Activated CD4-positive, CD25-positive, alpha-beta regulatory T cell treated with anti-CD3 and anti-CD28 coated beads, Interleukin-2, amount 50 U/mL, for 24 hours (primary cell): ENCODE measurements at regions not wholly inside any gene's neighbourhood (a gene's known extent, or its start where the extent isn't known, plus 50 kb on each side); places are given as distances from the start of the nearest gene placed in this dataset.

Experiments used
- ATAC-seq, 2 donors: fragments of 150-1000 bp; cut with Tn5 transposase; one replicate each; pipeline ENCODE4 v1.10.0; 2021; ENCODE audit warnings: mild to moderate bottlenecking in 1 of 2, moderate library complexity in 1 of 2

GRCh38 chr9:23598994-23599393 is 227.0 kb downstream of the ELAVL2 start:
- no peak for ATAC-seq

- no peak for ATAC-seq
These were observed 222.7 kb downstream of the ELAVL2 start for GRCh38 chr9:23603311-23603710.

GRCh38 chr9:23606107-23606506 is 219.9 kb downstream of the ELAVL2 start:
- ATAC-seq: no peak

GRCh38 chr9:23608456-23608855 is 217.6 kb downstream of the ELAVL2 start:
- ATAC-seq: no peak

GRCh38 chr9:23611869-23612268 is 214.2 kb downstream of the ELAVL2 start:
- ATAC-seq: no peak

- ATAC-seq: no peak
These were observed 210.5 kb downstream of the ELAVL2 start for GRCh38 chr9:23615569-23615968.

- no peak for ATAC-seq
These were observed 204.9 kb downstream of the ELAVL2 start for GRCh38 chr9:23621188-23621587.

GRCh38 chr9:23621924-23622323 is 204.1 kb downstream of the ELAVL2 start:
- ATAC-seq: no peak

GRCh38 chr9:23622396-23622795 is 203.6 kb downstream of the ELAVL2 start:
- no peak for ATAC-seq

- ATAC-seq: no peak
These were observed 195.6 kb downstream of the ELAVL2 start for GRCh38 chr9:23630488-23630887.

- no peak for ATAC-seq
These were observed 190.8 kb downstream of the ELAVL2 start for GRCh38 chr9:23635276-23635675.

GRCh38 chr9:23636199-23636598 is 189.8 kb downstream of the ELAVL2 start:
- no peak for ATAC-seq

GRCh38 chr9:23638011-23638410 is 188.0 kb downstream of the ELAVL2 start:
- ATAC-seq: no peak

- no peak for ATAC-seq
These were observed 187.1 kb downstream of the ELAVL2 start for GRCh38 chr9:23638837-23639426.
